ENCODE measurements at regions not wholly inside any gene's neighbourhood (a gene's known extent, or its start where the extent isn't known, plus 50 kb on each side); places are given as distances from the start of the nearest gene placed in this dataset.

- DNase-seq (ENCODE audit: low read depth, low spot score): no peak
Measured at GRCh38 chr9:8088477-8088876, 288.9 kb upstream of the DMAC1 start.

GRCh38 chr9:8085986-8086385 lies 286.4 kb upstream of the DMAC1 start:
- no peak for DNase-seq (ENCODE audit: low read depth, low spot score)

GRCh38 chr9:8078641-8079140 lies 279.1 kb upstream of the DMAC1 start:
- no peak for DNase-seq (ENCODE audit: low read depth, low spot score)

- no peak for DNase-seq (ENCODE audit: low read depth, low spot score)
Measured at GRCh38 chr9:8074713-8075286, 275.2 kb upstream of the DMAC1 start.

- DNase-seq (ENCODE audit: low read depth, low spot score): no peak
Measured at GRCh38 chr9:8071445-8071798, 271.8 kb upstream of the DMAC1 start.

- DNase-seq (ENCODE audit: low read depth, low spot score): no peak
Measured at GRCh38 chr9:8070779-8071444, 271.3 kb upstream of the DMAC1 start.

GRCh38 chr9:8062459-8062858 lies 262.9 kb upstream of the DMAC1 start:
- no peak for DNase-seq (ENCODE audit: low read depth, low spot score)

- DNase-seq (ENCODE audit: low read depth, low spot score): no peak
Measured at GRCh38 chr9:8053501-8053900, 253.9 kb upstream of the DMAC1 start.

GRCh38 chr9:8052991-8053390 lies 253.4 kb upstream of the DMAC1 start:
- DNase-seq (ENCODE audit: low read depth, low spot score): no peak

- DNase-seq (ENCODE audit: low read depth, low spot score): no peak
Measured at GRCh38 chr9:8037745-8038144, 238.2 kb upstream of the DMAC1 start.

GRCh38 chr9:8036914-8037524 lies 237.4 kb upstream of the DMAC1 start:
- DNase-seq (ENCODE audit: low read depth, low spot score): no peak

GRCh38 chr9:8033794-8034193 lies 234.2 kb upstream of the DMAC1 start:
- no peak for DNase-seq (ENCODE audit: low read depth, low spot score)

- DNase-seq (ENCODE audit: low read depth, low spot score): no peak
Measured at GRCh38 chr9:8030095-8030494, 230.5 kb upstream of the DMAC1 start.

- DNase-seq (ENCODE audit: low read depth, low spot score): no peak
Measured at GRCh38 chr9:8027351-8027750, 227.8 kb upstream of the DMAC1 start.

GRCh38 chr9:8025551-8025950 lies 226.0 kb upstream of the DMAC1 start:
- DNase-seq (ENCODE audit: low read depth, low spot score): no peak

- DNase-seq (ENCODE audit: low read depth, low spot score): no peak
Measured at GRCh38 chr9:8020186-8020585, 220.6 kb upstream of the DMAC1 start.

- DNase-seq (ENCODE audit: low read depth, low spot score): no peak
Measured at GRCh38 chr9:8019636-8020035, 220.1 kb upstream of the DMAC1 start.

- DNase-seq (ENCODE audit: low read depth, low spot score): no peak
Measured at GRCh38 chr9:8014997-8015682, 215.6 kb upstream of the DMAC1 start.

- no peak for DNase-seq (ENCODE audit: low read depth, low spot score)
Measured at GRCh38 chr9:8012986-8013385, 213.4 kb upstream of the DMAC1 start.

- DNase-seq (ENCODE audit: low read depth, low spot score): no peak
Measured at GRCh38 chr9:8011974-8012373, 212.4 kb upstream of the DMAC1 start.

GRCh38 chr9:7996558-7996957 lies 197.0 kb upstream of the DMAC1 start:
- no peak for DNase-seq (ENCODE audit: low read depth, low spot score)

GRCh38 chr9:7988644-7989280 lies 189.2 kb upstream of the DMAC1 start:
- no peak for DNase-seq (ENCODE audit: low read depth, low spot score)

Data from activated CD4-positive, CD25-positive, alpha-beta regulatory T cell treated with anti-CD3 and anti-CD28 coated beads, Interleukin-2, amount 50 U/mL, for 16 hours (primary cell).